Parathyroid adenoma (tissue), 2 donors: ENCODE measurements at regions not wholly inside any gene's neighbourhood (a gene's known extent, or its start where the extent isn't known, plus 50 kb on each side); places are given as distances from the start of the nearest gene placed in this dataset.

Experiments
- H2AFZ ChIP-seq: fragments of 300-600 bp; sonication (generic); one replicate; pipeline ENCODE4 v1.7.0; 2017; ENCODE audit warnings: antibody characterized with exemption, mild to moderate bottlenecking
- H3K27ac ChIP-seq: fragments of 300-600 bp; sonication (generic); one replicate; pipeline ENCODE4 v1.7.0; 2017
- H3K27me3 ChIP-seq: fragments of 300-600 bp; sonication (generic); one replicate; pipeline ENCODE4 v1.7.0; 2017; ENCODE audit warnings: low read length; ENCODE audit not compliant: control insufficient read depth, insufficient read depth
- H3K36me3 ChIP-seq: fragments of 300-600 bp; sonication (generic); one replicate; pipeline ENCODE4 v1.7.0; 2017; ENCODE audit warnings: low read length; ENCODE audit not compliant: control insufficient read depth, insufficient read depth
- H3K4me1 ChIP-seq: fragments of 300-600 bp; sonication (generic); one replicate; pipeline ENCODE4 v1.7.0; 2017; ENCODE audit warnings: control low read depth
- H3K4me2 ChIP-seq: fragments of 300-600 bp; sonication (generic); one replicate; pipeline ENCODE4 v1.7.0; 2017; ENCODE audit warnings: low read length
- H3K4me3 ChIP-seq: fragments of 300-600 bp; sonication (generic); one replicate; pipeline ENCODE4 v1.7.0; 2017; ENCODE audit warnings: low read depth, low read length
- H3K79me2 ChIP-seq: fragments of 300-600 bp; sonication (generic); one replicate; pipeline ENCODE4 v1.7.0; 2017; ENCODE audit warnings: control low read depth
- H3K9ac ChIP-seq: fragments of 300-600 bp; sonication (generic); one replicate; pipeline ENCODE4 v1.7.0; 2017; ENCODE audit warnings: mild to moderate bottlenecking
- H3K9me3 ChIP-seq: fragments of 300-600 bp; sonication (generic); one replicate; pipeline ENCODE4 v1.7.0; 2017; ENCODE audit warnings: low read length; ENCODE audit not compliant: control insufficient read depth
- CTCF ChIP-seq: fragments of 300-600 bp; sonication (generic); IDR thresholded peaks from one replicate; pipeline ENCODE4 v1.7.0; 2017; ENCODE audit warnings: antibody characterized with exemption, mild to moderate bottlenecking
- donor health status: primary hyperparathyroidism.

GRCh38 chr15:91752081-91752785, 101.3 kb upstream of the SLCO3A1 start:
- Histone ChIP-seq H3K79me2 (no peaks in the 10 kb centered on the region), H3K4me3 (no peak overlapping the region), H3K9me3 (no peaks in the 10 kb centered on the region), H2AFZ (no peak overlapping the region), H3K36me3 (no peaks in the 10 kb centered on the region), H3K9ac (no peak overlapping the region), H3K4me2 (no peak overlapping the region), H3K27ac (no peak overlapping the region), H3K4me1 (no peaks in the 10 kb centered on the region), H3K27me3 (no peaks in the 10 kb centered on the region)
- no peak for TF ChIP-seq CTCF

DNA sequence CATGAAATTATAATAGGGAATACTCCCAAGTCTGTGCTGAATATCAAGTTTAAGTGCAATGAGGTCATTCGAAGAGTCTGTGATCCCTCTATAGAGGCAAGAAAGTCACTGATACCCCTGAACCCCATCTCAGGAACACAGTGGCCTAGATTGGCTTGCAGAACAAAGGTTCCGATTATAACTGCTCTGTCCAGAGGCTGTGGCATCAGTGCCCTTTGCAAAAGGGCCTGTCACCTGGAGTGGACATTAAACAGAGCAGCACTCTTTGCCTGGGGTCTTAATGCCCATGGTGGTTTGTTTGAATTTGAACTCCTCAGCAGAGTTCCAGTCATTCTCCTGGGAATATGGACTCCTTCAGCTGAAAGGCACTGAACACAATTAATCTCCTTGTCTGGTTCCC, 93.9 kb upstream of the SLCO3A1 start:
- Histone ChIP-seq H3K9me3 (no peaks in the 10 kb centered on the region), H2AFZ (no peak overlapping the region), H3K4me3 (no peak overlapping the region), H3K4me1 (no peaks in the 10 kb centered on the region), H3K36me3 (no peaks in the 10 kb centered on the region), H3K27me3 (no peaks in the 10 kb centered on the region), H3K9ac (no peak overlapping the region), H3K79me2 (no peaks in the 10 kb centered on the region), H3K4me2 (no peak overlapping the region), H3K27ac (no peak overlapping the region)
- no peak for TF ChIP-seq CTCF

GRCh38 chr15:91765660-91766059, 87.8 kb upstream of the SLCO3A1 start:
- Histone ChIP-seq H3K27me3 (no peaks in the 10 kb centered on the region), H3K9ac (no peak overlapping the region), H3K9me3 (no peaks in the 10 kb centered on the region), H2AFZ (no peak overlapping the region), H3K4me1 (no peaks in the 10 kb centered on the region), H3K36me3 (no peaks in the 10 kb centered on the region), H3K27ac (no peak overlapping the region), H3K79me2 (no peaks in the 10 kb centered on the region), H3K4me3 (no peak overlapping the region), H3K4me2 (no peak overlapping the region)
- no peak for TF ChIP-seq CTCF

DNA sequence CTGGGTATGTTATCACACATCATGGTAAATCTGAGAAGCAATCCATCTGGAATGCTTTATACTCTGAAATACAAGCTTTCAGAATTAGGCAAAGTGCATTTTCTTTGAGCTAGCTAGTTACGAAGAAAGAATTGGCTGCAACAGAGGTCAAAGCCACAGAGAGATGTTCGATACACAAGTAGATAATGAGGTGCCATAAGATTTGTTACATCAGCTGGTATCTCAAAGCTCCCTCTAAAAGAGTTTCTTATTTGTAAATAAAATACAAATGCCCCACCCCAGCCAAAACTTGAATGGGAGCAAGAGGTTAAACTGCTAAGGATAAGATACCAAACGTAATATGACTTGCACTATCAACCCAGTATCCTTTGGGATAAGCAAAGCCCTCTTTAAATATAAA, 84.0 kb upstream of the SLCO3A1 start:
- Histone ChIP-seq H3K9ac (no peak overlapping the region), H3K27me3 (no peaks in the 10 kb centered on the region), H3K9me3 (no peaks in the 10 kb centered on the region), H3K4me3 (no peak overlapping the region), H3K4me2 (no peak overlapping the region), H3K36me3 (no peaks in the 10 kb centered on the region), H2AFZ (no peak overlapping the region), H3K4me1 (no peaks in the 10 kb centered on the region), H3K27ac (no peak overlapping the region), H3K79me2 (no peaks in the 10 kb centered on the region)
- TF ChIP-seq CTCF = no peak

GRCh38 chr15:91769894-91770293, 83.6 kb upstream of the SLCO3A1 start:
- TF ChIP-seq CTCF = no peak
- H3K27me3 ChIP-seq = no peaks in the 10 kb centered on the region

More at GRCh38 chr15:91769894-91770293, 83.6 kb upstream of the SLCO3A1 start:
- no peaks in the 10 kb centered on the region for H3K9me3 ChIP-seq
- no peaks in the 10 kb centered on the region for H3K4me1 ChIP-seq
- no peak overlapping the region for H3K4me3 ChIP-seq
- H3K36me3 ChIP-seq = no peaks in the 10 kb centered on the region
- no peak overlapping the region for H3K9ac ChIP-seq
- no peak overlapping the region for H3K27ac ChIP-seq
- no peak overlapping the region for H2AFZ ChIP-seq
- H3K4me2 ChIP-seq = no peak overlapping the region
- no peaks in the 10 kb centered on the region for H3K79me2 ChIP-seq
